Stomach (tissue), 8 donors: ENCODE measurements at regions not wholly inside any gene's neighbourhood (a gene's known extent, or its start where the extent isn't known, plus 50 kb on each side); places are given as distances from the start of the nearest gene placed in this dataset.
"Not testable (repeated sequence)": the region's sequence is repeated elsewhere in the genome, so short reads cannot be mapped to it uniquely, and the experiment has no call there.

Source experiments
- DNase-seq, 2 donors: peaks; one replicate each; pipeline versions ENCODE4 v3.0.0 to v3.0.0-alpha.2; 2013 to 2019
- H3K27ac ChIP-seq, 5 donors: fragments of 200-600 bp in 4 of 5; sonication (generic) in 4 of 5; one replicate each; pipeline ENCODE4 v1.5.1; 2013 to 2019; ENCODE audit warnings: mild to moderate bottlenecking in 1 of 5, moderate library complexity in 1 of 5
- H3K27me3 ChIP-seq, 3 donors: fragments of 200-600 bp; sonication (generic); one replicate each; pipeline ENCODE4 v1.5.1; 2017 to 2019; ENCODE audit warnings: mixed run types in 1 of 3
- H3K36me3 ChIP-seq, 4 donors: fragments of 200-600 bp; sonication (generic); 1 replicate in 3 of 4; 2 replicates in 1 of 4; pipeline ENCODE4 v1.5.1; 2016 to 2019
- H3K4me1 ChIP-seq, 4 donors: fragments of 200-600 bp; sonication (generic); one replicate each; pipeline ENCODE4 v1.5.1; 2016 to 2019
- H3K4me3 ChIP-seq, 4 donors: fragments of 200-600 bp; sonication (generic) in 3 of 4; one replicate each; pipeline ENCODE4 v1.5.1; 2016 to 2019; ENCODE audit warnings: mild to moderate bottlenecking in 1 of 4
- H3K9me3 ChIP-seq, 4 donors: fragments of 200-600 bp; sonication (generic); one replicate each; pipeline ENCODE4 v1.5.1; 2016 to 2019
- CTCF ChIP-seq, 7 experiments: fragments of 450-650 bp in 4 of 7; fragments of 200-600 bp in 3 of 7; sonication (generic) in 3 of 7; IDR thresholded peaks; one replicate each; pipeline ENCODE4 v1.5.1; 2016 to 2019; ENCODE audit warnings: antibody characterized with exemption in 7 of 7, control low read depth in 2 of 7, mild to moderate bottlenecking in 1 of 7
- EP300 ChIP-seq: sonication (generic); formaldehyde crosslinking; IDR thresholded peaks from one replicate; pipeline ENCODE4 v1.6.1; 2017; ENCODE audit warnings: antibody characterized with exemption
- POLR2A ChIP-seq, 4 donors: fragments of 450-650 bp; IDR thresholded peaks; one replicate each; pipeline ENCODE4 v1.6.1; 2016; ENCODE audit warnings: antibody characterized with exemption in 4 of 4, control low read depth in 2 of 4, mild to moderate bottlenecking in 1 of 4, moderate library complexity in 1 of 4
- POLR2AphosphoS5 ChIP-seq, 3 donors: sonication (generic); formaldehyde crosslinking; IDR thresholded peaks; one replicate each; pipeline ENCODE4 v1.6.1; 2016; ENCODE audit warnings: antibody characterized with exemption in 3 of 3
- WGBS, 5 donors: extraction: QIAGEN DNeasy Blood & Tissue Kit in 3 of 5; methylation state at CpG; one replicate each; pipeline versions ENCODE4 v1.1.5 to v1.1.7; 2013 to 2018; 5-methylcytosine and 5-hydroxymethylcytosine counted together
- intact Hi-C: fragments of 100-400 bp; cut with DNase I; formaldehyde crosslinking; loops from one replicate; pipeline ENCODE4 v1.15.1; 2023; ENCODE audit warnings: low total_unique reads
- donor health status: healthy with polysubstance abuse.
- donor health status: Bipolar disorder and iron deficiency.
- donor health status: healthy.

DNA sequence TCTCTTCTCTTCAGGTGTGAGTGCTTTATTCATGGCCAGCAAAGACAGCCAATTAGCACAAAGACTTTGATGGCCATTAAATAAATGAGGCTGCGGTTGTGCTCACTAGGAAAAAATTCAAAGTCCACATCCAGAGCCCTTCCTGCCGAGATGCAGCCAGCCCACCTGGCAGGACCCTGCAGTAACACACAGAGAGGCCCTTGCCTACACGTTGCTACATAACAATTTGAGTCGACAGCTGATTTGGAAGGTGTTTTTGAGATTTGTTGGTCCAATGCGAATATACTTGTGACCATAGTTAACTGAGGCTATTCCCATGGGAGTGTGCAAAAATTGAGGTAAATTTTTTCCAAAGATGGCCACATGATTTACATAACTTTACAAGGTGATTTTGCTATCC is 605.4 kb upstream of the HTR1E start:
- H3K9me3 ChIP-seq, result peaks cover 0 to 4% (median 0%) of the 10 kb centered on the region in 4 donors
- intact Hi-C loops, result no loop called here
- no peaks in the 10 kb centered on the region for H3K36me3 ChIP-seq
- no peak overlapping the region for H3K27ac ChIP-seq
- WGBS, 5 donors, result 37 to 45% (median 40%) methylated on average over 5 of the region's 5 CpGs
- H3K27me3 ChIP-seq, result no peaks in the 10 kb centered on the region
- DNase-seq, result no peak
- peaks cover 0 to 6% (median 0%) of the 10 kb centered on the region in 4 donors for H3K4me1 ChIP-seq
- no peak overlapping the region for H3K4me3 ChIP-seq
- TF ChIP-seq POLR2AphosphoS5 (IDR thresholded peaks at IDR 0.05), result no peak
- no peak for TF ChIP-seq EP300
- no peak for TF ChIP-seq CTCF (IDR thresholded peaks at IDR 0.05)
- no peak for TF ChIP-seq POLR2A (IDR thresholded peaks at IDR 0.05)

DNA sequence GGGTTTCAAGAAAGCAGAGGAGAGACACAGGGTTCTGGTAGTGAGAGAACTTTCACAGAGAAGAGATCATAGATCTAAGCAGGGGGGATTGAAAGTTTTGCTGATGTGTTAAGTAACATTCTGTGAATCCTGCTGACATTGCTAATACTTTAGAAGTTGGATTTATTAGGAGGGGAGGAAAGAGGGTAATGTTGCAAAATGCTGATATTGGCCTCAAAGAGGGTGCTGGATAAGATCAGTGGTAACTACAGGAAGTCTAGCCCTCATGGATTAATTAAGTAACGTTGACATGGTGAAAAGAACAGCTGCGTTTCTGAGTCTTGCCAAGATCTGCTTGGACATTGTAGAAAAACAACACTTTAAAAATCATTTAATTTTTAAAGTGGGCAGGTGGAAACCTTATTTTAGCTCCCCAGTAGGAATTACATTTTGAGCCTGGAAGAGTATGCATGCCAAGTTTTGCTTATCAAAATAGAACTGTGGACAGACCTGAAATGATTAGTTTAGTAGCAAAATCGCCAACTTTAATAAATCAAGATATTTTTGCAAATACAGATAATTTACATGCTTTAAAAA is 606.0 kb upstream of the HTR1E start:
- TF ChIP-seq CTCF (IDR thresholded peaks at IDR 0.05) (no peak), EP300 (no peak), POLR2AphosphoS5 (IDR thresholded peaks at IDR 0.05) (no peak), POLR2A (IDR thresholded peaks at IDR 0.05) (no peak)
- no peaks in the 10 kb centered on the region for H3K27me3 ChIP-seq
- WGBS, 5 donors, result 19 to 29% (median 25%) methylated on average over 3 of the region's 3 CpGs
- H3K4me1 ChIP-seq, result peaks cover 0 to 6% (median 0%) of the 10 kb centered on the region in 4 donors
- H3K27ac ChIP-seq, result no peak overlapping the region
- H3K4me3 ChIP-seq, result no peak overlapping the region
- H3K36me3 ChIP-seq, result no peaks in the 10 kb centered on the region
- peak in 1 of 2 donors; percentile 27 for DNase-seq
- H3K9me3 ChIP-seq, result peaks cover 0 to 4% (median 0%) of the 10 kb centered on the region in 4 donors
- intact Hi-C loops, result no loop called here

DNA sequence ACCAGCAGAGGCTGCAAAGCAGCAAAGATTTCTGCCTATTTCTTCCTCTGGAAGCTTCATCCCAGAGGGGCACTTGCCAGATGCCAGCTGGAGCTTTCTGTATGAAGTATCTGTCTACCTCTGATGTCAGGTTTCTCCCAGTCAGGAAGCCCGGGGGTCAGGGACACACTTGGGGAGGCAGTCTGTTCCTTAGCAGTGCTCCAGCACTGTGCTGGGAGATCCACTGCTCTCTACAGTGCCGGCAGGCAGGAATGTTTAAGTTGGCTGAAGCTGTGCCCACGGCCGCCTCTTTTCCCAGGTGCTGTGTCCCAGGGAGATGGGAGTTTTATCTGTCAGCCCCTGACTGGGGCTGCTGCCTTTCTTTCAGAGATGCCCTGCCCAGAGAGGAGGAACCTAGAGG is 631.1 kb upstream of the HTR1E start:
- TF ChIP-seq POLR2AphosphoS5 (IDR thresholded peaks at IDR 0.05), result no peak
- TF ChIP-seq EP300, result no peak
- TF ChIP-seq POLR2A (IDR thresholded peaks at IDR 0.05), result no peak
- no peak for TF ChIP-seq CTCF (IDR thresholded peaks at IDR 0.05)
- Histone ChIP-seq H3K27me3 (no peaks in the 10 kb centered on the region), H3K4me1 (no peaks in the 10 kb centered on the region), H3K27ac (no peak overlapping the region), H3K9me3 (peaks cover 0 to 25% (median 7%) of the 10 kb centered on the region in 4 donors), H3K36me3 (no peaks in the 10 kb centered on the region), H3K4me3 (no peak overlapping the region)
- intact Hi-C loops, result no loop called here
- 44 to 76% (median 71%) methylated on average over 4 of the region's 4 CpGs for WGBS, 5 donors
- DNase-seq, result no peak

- TF ChIP-seq CTCF (IDR thresholded peaks at IDR 0.05) (no peak), POLR2A (IDR thresholded peaks at IDR 0.05) (no peak)
Measured at GRCh38 chr6:86285876-86286275, 643.2 kb upstream of the SYNCRIP start.

GRCh38 chr6:86284809-86285480 is 642.3 kb upstream of the SYNCRIP start:
- H3K27me3 ChIP-seq, DNase-seq, H3K4me1 ChIP-seq, H3K27ac ChIP-seq, H3K4me3 ChIP-seq, H3K36me3 ChIP-seq, intact Hi-C loops: not testable (repeated sequence)
- H3K9me3 ChIP-seq, result peaks cover 0 to 19% (median 13%) of the 10 kb centered on the region in 4 donors
- 84 to 95% (median 90%) methylated on average over 14 to 22 of the region's 22 CpGs for WGBS, 5 donors

More at GRCh38 chr6:86285876-86286275, 643.2 kb upstream of the SYNCRIP start:
- Histone ChIP-seq H3K9me3 (peaks cover 0 to 19% (median 13%) of the 10 kb centered on the region in 4 donors), H3K27ac (no peak overlapping the region), H3K4me1 (no peaks in the 10 kb centered on the region), H3K4me3 (no peak overlapping the region), H3K27me3 (no peaks in the 10 kb centered on the region), H3K36me3 (no peaks in the 10 kb centered on the region)
- intact Hi-C loops, result no loop called here
- no peak for DNase-seq

- 68 to 81% (median 78%) methylated on average over 6 of the region's 6 CpGs for WGBS, 5 donors
- peaks cover 0 to 19% (median 13%) of the 10 kb centered on the region in 4 donors for H3K9me3 ChIP-seq
- H3K4me1 ChIP-seq, H3K4me3 ChIP-seq, H3K27me3 ChIP-seq, H3K27ac ChIP-seq, H3K36me3 ChIP-seq, intact Hi-C loops, DNase-seq: not testable (repeated sequence)
Measured at GRCh38 chr6:86283596-86283995, 640.9 kb upstream of the SYNCRIP start.
